ENCODE measurements at regions not wholly inside any gene's neighbourhood (a gene's known extent, or its start where the extent isn't known, plus 50 kb on each side); places are given as distances from the start of the nearest gene placed in this dataset.

DNA sequence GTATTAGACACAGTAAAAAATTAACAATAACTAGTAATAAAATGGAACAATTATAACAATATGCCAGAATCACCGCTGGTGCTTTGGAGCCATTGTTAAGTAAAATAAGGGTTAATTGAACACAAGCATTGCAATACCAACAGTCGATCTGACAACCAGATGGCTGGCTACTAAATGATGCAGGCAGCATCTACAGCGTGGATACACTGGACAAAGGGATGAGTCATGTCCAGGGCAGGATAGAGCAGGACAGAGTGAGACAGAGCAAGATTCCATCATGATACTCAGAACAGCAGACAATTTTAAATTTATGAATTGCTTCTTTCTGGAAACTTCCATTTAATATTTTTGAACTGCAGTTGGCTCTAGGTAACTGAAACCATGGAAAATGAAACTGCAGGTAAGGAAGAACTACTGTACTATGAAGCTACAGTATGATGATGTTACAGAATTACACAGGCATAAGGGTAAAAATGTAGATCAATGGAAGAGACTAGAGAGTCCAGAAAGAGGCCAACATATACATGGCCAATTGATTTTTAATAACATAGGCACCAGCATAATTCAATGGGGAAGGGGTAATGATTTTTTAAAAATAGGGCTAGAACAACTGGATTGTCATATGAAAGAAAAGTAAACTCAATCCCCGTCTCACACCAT, 168.7 kb downstream of the RRAGC start:
- Histone ChIP-seq H3F3A (ENCODE audit: insufficient read depth, low read length, poor library complexity, severe bottlenecking) (no peaks in the 10 kb centered on the region), H4K20me1 (ENCODE audit: insufficient read depth) (no peaks in the 10 kb centered on the region), H3K4me3 (ENCODE audit: low read length) (no peak overlapping the region), H3K27me3 (ENCODE audit: insufficient read depth, low read depth, low read length) (no peaks in the 10 kb centered on the region), H3K27ac (ENCODE audit: low read length) (no peak overlapping the region), H3K9me3 (ENCODE audit: low read length) (no peaks in the 10 kb centered on the region), H3K9ac (ENCODE audit: low read length) (no peak overlapping the region), H3K4me2 (ENCODE audit: low read length) (no peak overlapping the region), H2AFZ (ENCODE audit: low read depth, low read length) (no peak overlapping the region), H3K79me2 (replicated peaks; ENCODE audit: insufficient read depth, low read length) (no peaks in the 10 kb centered on the region), H3K36me3 (ENCODE audit: insufficient read depth, low read length) (no peaks in the 10 kb centered on the region), H3K9me2 (ENCODE audit: insufficient read depth, low read length) (no peaks in the 10 kb centered on the region)
- TF ChIP-seq MXI1 (conservative IDR thresholded peaks at IDR 0.05; ENCODE audit: poor library complexity, severe bottlenecking) (no peak), EP300 (conservative IDR thresholded peaks at IDR 0.05; ENCODE audit: poor library complexity, severe bottlenecking) (no peak), POLR2AphosphoS5 (IDR thresholded peaks at IDR 0.05) (no peak), SMC3 (conservative IDR thresholded peaks at IDR 0.05; ENCODE audit: poor library complexity) (no peak), EZH2 (IDR thresholded peaks at IDR 0.05; ENCODE audit: borderline replicate concordance, insufficient read depth, low read length, poor library complexity, severe bottlenecking) (no peak), TAF1 (IDR thresholded peaks at IDR 0.05; ENCODE audit: low read depth) (no peak), RAD21 (conservative IDR thresholded peaks at IDR 0.05) (no peak)
- TF ChIP-seq, protein P1, sequence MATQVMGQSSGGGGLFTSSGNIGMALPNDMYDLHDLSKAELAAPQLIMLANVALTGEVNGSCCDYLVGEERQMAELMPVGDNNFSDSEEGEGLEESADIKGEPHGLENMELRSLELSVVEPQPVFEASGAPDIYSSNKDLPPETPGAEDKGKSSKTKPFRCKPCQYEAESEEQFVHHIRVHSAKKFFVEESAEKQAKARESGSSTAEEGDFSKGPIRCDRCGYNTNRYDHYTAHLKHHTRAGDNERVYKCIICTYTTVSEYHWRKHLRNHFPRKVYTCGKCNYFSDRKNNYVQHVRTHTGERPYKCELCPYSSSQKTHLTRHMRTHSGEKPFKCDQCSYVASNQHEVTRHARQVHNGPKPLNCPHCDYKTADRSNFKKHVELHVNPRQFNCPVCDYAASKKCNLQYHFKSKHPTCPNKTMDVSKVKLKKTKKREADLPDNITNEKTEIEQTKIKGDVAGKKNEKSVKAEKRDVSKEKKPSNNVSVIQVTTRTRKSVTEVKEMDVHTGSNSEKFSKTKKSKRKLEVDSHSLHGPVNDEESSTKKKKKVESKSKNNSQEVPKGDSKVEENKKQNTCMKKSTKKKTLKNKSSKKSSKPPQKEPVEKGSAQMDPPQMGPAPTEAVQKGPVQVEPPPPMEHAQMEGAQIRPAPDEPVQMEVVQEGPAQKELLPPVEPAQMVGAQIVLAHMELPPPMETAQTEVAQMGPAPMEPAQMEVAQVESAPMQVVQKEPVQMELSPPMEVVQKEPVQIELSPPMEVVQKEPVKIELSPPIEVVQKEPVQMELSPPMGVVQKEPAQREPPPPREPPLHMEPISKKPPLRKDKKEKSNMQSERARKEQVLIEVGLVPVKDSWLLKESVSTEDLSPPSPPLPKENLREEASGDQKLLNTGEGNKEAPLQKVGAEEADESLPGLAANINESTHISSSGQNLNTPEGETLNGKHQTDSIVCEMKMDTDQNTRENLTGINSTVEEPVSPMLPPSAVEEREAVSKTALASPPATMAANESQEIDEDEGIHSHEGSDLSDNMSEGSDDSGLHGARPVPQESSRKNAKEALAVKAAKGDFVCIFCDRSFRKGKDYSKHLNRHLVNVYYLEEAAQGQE (IDR thresholded peaks at IDR 0.05; ENCODE audit: borderline replicate concordance): no peak
- TF ChIP-seq, protein P2, sequence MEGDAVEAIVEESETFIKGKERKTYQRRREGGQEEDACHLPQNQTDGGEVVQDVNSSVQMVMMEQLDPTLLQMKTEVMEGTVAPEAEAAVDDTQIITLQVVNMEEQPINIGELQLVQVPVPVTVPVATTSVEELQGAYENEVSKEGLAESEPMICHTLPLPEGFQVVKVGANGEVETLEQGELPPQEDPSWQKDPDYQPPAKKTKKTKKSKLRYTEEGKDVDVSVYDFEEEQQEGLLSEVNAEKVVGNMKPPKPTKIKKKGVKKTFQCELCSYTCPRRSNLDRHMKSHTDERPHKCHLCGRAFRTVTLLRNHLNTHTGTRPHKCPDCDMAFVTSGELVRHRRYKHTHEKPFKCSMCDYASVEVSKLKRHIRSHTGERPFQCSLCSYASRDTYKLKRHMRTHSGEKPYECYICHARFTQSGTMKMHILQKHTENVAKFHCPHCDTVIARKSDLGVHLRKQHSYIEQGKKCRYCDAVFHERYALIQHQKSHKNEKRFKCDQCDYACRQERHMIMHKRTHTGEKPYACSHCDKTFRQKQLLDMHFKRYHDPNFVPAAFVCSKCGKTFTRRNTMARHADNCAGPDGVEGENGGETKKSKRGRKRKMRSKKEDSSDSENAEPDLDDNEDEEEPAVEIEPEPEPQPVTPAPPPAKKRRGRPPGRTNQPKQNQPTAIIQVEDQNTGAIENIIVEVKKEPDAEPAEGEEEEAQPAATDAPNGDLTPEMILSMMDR (IDR thresholded peaks at IDR 0.05; ENCODE audit: poor library complexity, severe bottlenecking): no peak

DNA sequence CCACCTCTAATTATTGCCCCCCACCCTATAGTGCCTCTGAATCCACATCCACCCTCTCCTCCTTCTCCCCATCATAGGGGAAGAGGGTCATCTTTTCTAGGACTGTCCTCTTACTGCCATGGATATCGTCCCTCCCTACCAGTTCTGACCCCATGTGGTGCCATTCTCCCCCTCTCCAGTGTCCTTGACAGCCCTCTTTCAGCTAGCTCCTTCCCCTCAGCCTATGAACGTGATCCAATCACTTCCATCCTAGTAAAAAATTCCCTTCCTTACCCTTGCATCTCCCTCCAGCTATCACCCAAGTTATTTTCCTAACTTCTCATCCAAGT, 172.7 kb downstream of the RRAGC start:
- no peak overlapping the region for H2AFZ ChIP-seq (ENCODE audit: low read depth, low read length)
- H3K27ac ChIP-seq (ENCODE audit: low read length): peak overlapping the region; percentile 47
- TF ChIP-seq TAF1 (IDR thresholded peaks at IDR 0.05; ENCODE audit: low read depth) (no peak), EZH2 (IDR thresholded peaks at IDR 0.05; ENCODE audit: borderline replicate concordance, insufficient read depth, low read length, poor library complexity, severe bottlenecking) (no peak), SMC3 (conservative IDR thresholded peaks at IDR 0.05; ENCODE audit: poor library complexity) (no peak)
- TF ChIP-seq, protein P1 (IDR thresholded peaks at IDR 0.05; ENCODE audit: borderline replicate concordance): no peak

More for the DNA sequence above, 172.7 kb downstream of the RRAGC start:
- no peaks in the 10 kb centered on the region for H3K79me2 ChIP-seq (replicated peaks; ENCODE audit: insufficient read depth, low read length)
- H4K20me1 ChIP-seq (ENCODE audit: insufficient read depth): no peaks in the 10 kb centered on the region
- no peaks in the 10 kb centered on the region for H3K27me3 ChIP-seq (ENCODE audit: insufficient read depth, low read depth, low read length)
- H3K9me3 ChIP-seq (ENCODE audit: low read length): no peaks in the 10 kb centered on the region
- no peaks in the 10 kb centered on the region for H3K36me3 ChIP-seq (ENCODE audit: insufficient read depth, low read length)
- no peak overlapping the region for H3K4me3 ChIP-seq (ENCODE audit: low read length)
- no peaks in the 10 kb centered on the region for H3K9me2 ChIP-seq (ENCODE audit: insufficient read depth, low read length)
- H3F3A ChIP-seq (ENCODE audit: insufficient read depth, low read length, poor library complexity, severe bottlenecking): no peaks in the 10 kb centered on the region
- H3K9ac ChIP-seq (ENCODE audit: low read length): no peak overlapping the region
- H3K4me2 ChIP-seq (ENCODE audit: low read length): no peak overlapping the region

Data from neural cell (in vitro differentiated cells).